Gastroesophageal sphincter (tissue), 4 donors: ENCODE measurements at regions not wholly inside any gene's neighbourhood (a gene's known extent, or its start where the extent isn't known, plus 50 kb on each side); places are given as distances from the start of the nearest gene placed in this dataset.
"Not testable (repeated sequence)": the region's sequence is repeated elsewhere in the genome, so short reads cannot be mapped to it uniquely, and the experiment has no call there.

Experiments used
- ATAC-seq: fragments of 150-250 bp; one replicate; pipeline ENCODE4 v1.9.1; 2016; ENCODE audit warnings: mild to moderate bottlenecking, moderate library complexity
- H3K27ac ChIP-seq, 4 donors: fragments of 200-600 bp; sonication (generic) in 3 of 4; 1 replicate in 3 of 4; 2 replicates in 1 of 4; pipeline ENCODE4 v1.5.1; 2016 to 2019
- H3K27me3 ChIP-seq: fragments of 200-600 bp; sonication (generic); one replicate; pipeline ENCODE4 v1.5.1; 2019
- H3K36me3 ChIP-seq, 2 donors: fragments of 200-600 bp; sonication (generic); one replicate each; pipeline ENCODE4 v1.5.1; 2019; ENCODE audit warnings: control low read depth in 1 of 2
- H3K4me1 ChIP-seq, 3 donors: fragments of 200-600 bp; sonication (generic); 1 replicate in 2 of 3; 2 replicates in 1 of 3; pipeline ENCODE4 v1.5.1; 2016 to 2019; ENCODE audit warnings: control low read depth in 2 of 3
- H3K4me3 ChIP-seq, 2 donors: fragments of 200-600 bp; sonication (generic); one replicate each; pipeline ENCODE4 v1.5.1; 2019; ENCODE audit warnings: mild to moderate bottlenecking in 1 of 2, moderate library complexity in 1 of 2
- H3K9me3 ChIP-seq, 3 donors: fragments of 200-600 bp; sonication (generic); one replicate each; pipeline ENCODE4 v1.5.1; 2017 to 2019; ENCODE audit warnings: control low read depth in 2 of 3
- CTCF ChIP-seq, 4 experiments: fragments of 200-600 bp in 2 of 4; fragments of 450-650 bp in 2 of 4; sonication (generic) in 1 of 4; IDR thresholded peaks; one replicate each; pipeline ENCODE4 v1.5.1; 2017 to 2019; ENCODE audit warnings: antibody characterized with exemption in 4 of 4, mild to moderate bottlenecking in 2 of 4, moderate library complexity in 2 of 4
- EP300 ChIP-seq: sonication (generic); formaldehyde crosslinking; IDR thresholded peaks from one replicate; pipeline ENCODE4 v1.6.1; 2017; ENCODE audit warnings: antibody characterized with exemption, mild to moderate bottlenecking
- POLR2A ChIP-seq, 2 donors: fragments of 450-650 bp; IDR thresholded peaks; one replicate each; pipeline ENCODE4 v1.6.1; 2017; ENCODE audit warnings: antibody characterized with exemption in 2 of 2, mild to moderate bottlenecking in 2 of 2, moderate library complexity in 1 of 2
- POLR2AphosphoS5 ChIP-seq: sonication (generic); formaldehyde crosslinking; IDR thresholded peaks from one replicate; pipeline ENCODE4 v1.6.1; 2017; ENCODE audit warnings: antibody characterized with exemption
- WGBS, 2 donors: methylation state at CpG; one replicate each; pipeline ENCODE4 v1.1.5; 2018; ENCODE audit warnings: low coverage in 1 of 2; 5-methylcytosine and 5-hydroxymethylcytosine counted together

DNA sequence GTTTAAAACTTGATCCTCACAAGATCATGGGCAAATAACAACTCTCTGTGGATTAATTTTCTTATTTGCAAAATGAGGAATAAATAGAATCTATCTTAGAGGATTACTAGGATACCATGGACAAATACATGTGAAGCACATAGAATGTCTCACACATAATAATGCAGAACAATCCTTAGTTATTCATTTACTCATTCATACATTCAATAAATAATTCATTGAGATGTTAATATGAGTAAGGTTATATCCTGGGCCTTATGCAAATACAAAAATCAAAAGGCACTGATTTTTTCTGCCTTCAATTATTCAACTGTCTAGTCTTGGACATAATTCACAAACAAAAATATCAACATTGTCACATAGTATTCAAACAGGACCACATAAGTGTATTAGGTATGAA is 654.1 kb downstream of the MECOM start:
- no peaks in the 10 kb centered on the region for H3K27me3 ChIP-seq
- no peak overlapping the region for H3K4me3 ChIP-seq
- ATAC-seq: no peak
- TF ChIP-seq EP300 (no peak), POLR2A (IDR thresholded peaks at IDR 0.05) (no peak), CTCF (IDR thresholded peaks at IDR 0.05) (no peak), POLR2AphosphoS5 (no peak)
- H3K27ac ChIP-seq: no peak overlapping the region
- no peaks in the 10 kb centered on the region for H3K9me3 ChIP-seq
- no peaks in the 10 kb centered on the region for H3K4me1 ChIP-seq
- H3K36me3 ChIP-seq: no peaks in the 10 kb centered on the region

DNA sequence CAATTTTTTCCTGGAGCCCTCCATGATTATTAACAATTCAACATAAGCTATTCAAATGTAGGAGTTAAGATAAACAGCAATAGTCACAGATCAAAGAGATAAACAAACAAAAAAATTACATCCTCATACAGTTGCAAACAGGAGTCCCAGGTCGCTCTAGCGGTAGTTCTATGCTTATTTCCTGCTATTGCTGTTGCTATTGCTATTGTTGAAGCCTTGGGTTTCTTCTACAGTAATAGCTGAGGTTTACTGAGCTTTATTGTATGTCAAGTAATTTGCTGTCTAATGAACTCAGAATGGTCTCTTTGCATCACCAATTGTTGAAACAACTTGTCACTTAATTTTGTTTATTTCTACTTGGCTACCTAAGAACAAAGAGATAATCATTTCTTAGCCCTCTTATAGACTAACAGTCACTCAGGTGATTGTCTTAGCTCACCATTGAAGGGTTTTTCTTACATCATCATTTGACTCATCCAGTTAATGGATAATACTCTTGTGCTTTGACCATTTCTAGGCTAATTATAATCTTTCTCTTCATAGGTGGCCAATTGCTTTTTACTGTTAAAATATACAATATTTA is 654.6 kb downstream of the MECOM start:
- Histone ChIP-seq H3K36me3 (no peaks in the 10 kb centered on the region), H3K4me1 (no peaks in the 10 kb centered on the region), H3K27ac (no peak overlapping the region), H3K27me3 (no peaks in the 10 kb centered on the region), H3K4me3 (no peak overlapping the region), H3K9me3 (no peaks in the 10 kb centered on the region)
- WGBS, 2 donors: 22 to 30% methylated on average over 2 of the region's 2 CpGs
- no peak for ATAC-seq
- TF ChIP-seq POLR2A (IDR thresholded peaks at IDR 0.05) (no peak), POLR2AphosphoS5 (no peak), EP300 (no peak), CTCF (IDR thresholded peaks at IDR 0.05) (no peak)

GRCh38 chr3:169007145-169007544 is 656.4 kb downstream of the MECOM start:
- no peaks in the 10 kb centered on the region for H3K36me3 ChIP-seq
- 78 to 80% methylated on average over 2 of the region's 2 CpGs for WGBS, 2 donors
- no peak for ATAC-seq
- no peaks in the 10 kb centered on the region for H3K27me3 ChIP-seq
- H3K27ac ChIP-seq: no peak overlapping the region
- no peaks in the 10 kb centered on the region for H3K4me1 ChIP-seq
- H3K9me3 ChIP-seq: no peaks in the 10 kb centered on the region
- H3K4me3 ChIP-seq: no peak overlapping the region
- TF ChIP-seq EP300 (no peak), CTCF (IDR thresholded peaks at IDR 0.05) (no peak), POLR2AphosphoS5 (no peak), POLR2A (IDR thresholded peaks at IDR 0.05) (no peak)

DNA sequence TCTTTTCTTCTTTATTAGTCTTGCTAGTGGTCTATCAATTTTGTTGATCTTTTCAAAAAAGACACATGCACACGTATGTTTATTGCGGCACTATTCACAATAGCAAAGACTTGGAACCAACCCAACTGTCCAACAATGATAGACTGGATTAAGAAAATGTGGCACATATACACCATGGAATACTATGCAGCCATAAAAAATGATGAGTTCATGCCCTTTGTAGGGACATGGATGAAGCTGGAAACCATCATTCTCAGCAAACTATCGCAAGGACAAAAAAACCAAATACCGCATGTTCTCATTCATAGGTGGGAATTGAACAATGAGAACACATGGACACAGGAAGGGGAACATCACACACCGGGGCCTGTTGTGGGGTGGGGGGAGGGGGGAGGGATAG is 657.1 kb downstream of the MECOM start:
- not testable (repeated sequence) for H3K4me3 ChIP-seq, H3K9me3 ChIP-seq, H3K4me1 ChIP-seq, H3K27me3 ChIP-seq, H3K27ac ChIP-seq, H3K36me3 ChIP-seq, ATAC-seq
- WGBS, 2 donors: 80 to 100% methylated on average over 1 of the region's 5 CpGs

DNA sequence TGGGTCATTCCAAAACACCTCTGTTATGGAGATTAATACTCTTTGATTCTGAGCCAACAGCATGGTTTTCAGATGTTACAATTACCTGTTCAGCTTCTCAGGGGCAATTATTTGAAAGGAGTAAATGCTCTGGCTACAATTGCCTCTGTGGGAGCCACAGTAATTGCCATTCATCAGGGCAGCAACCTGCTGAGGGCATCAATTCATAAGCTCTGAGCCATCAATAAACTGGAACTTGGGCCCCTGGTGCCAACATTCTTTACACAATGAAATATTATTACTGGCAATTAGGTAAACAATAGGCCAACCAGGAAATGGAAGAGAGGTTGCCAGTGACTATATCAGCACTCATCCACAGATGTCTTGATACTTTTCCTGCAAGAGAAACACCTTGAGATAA is 660.8 kb downstream of the MECOM start:
- no peak for TF ChIP-seq POLR2A (IDR thresholded peaks at IDR 0.05)
- no peak for TF ChIP-seq CTCF (IDR thresholded peaks at IDR 0.05)
- no peak for TF ChIP-seq POLR2AphosphoS5
- no peak for TF ChIP-seq EP300
- H3K9me3 ChIP-seq: no peaks in the 10 kb centered on the region
- no peaks in the 10 kb centered on the region for H3K4me1 ChIP-seq
- no peaks in the 10 kb centered on the region for H3K36me3 ChIP-seq
- no peak for ATAC-seq
- no peak overlapping the region for H3K27ac ChIP-seq
- no peak overlapping the region for H3K4me3 ChIP-seq
- H3K27me3 ChIP-seq: no peaks in the 10 kb centered on the region

GRCh38 chr3:168998792-168999191 is 664.7 kb downstream of the MECOM start:
- Histone ChIP-seq H3K4me1 (no peaks in the 10 kb centered on the region), H3K9me3 (no peaks in the 10 kb centered on the region)
- 86 to 95% methylated on average over 3 of the region's 3 CpGs for WGBS, 2 donors

More at GRCh38 chr3:168998792-168999191, 664.7 kb downstream of the MECOM start:
- Histone ChIP-seq H3K27me3 (no peaks in the 10 kb centered on the region), H3K36me3 (no peaks in the 10 kb centered on the region), H3K27ac (no peak overlapping the region), H3K4me3 (no peak overlapping the region)
- no peak for ATAC-seq
- no peak for TF ChIP-seq CTCF (IDR thresholded peaks at IDR 0.05)
- no peak for TF ChIP-seq POLR2A (IDR thresholded peaks at IDR 0.05)
- no peak for TF ChIP-seq POLR2AphosphoS5
- no peak for TF ChIP-seq EP300
